ENCODE measurements at regions not wholly inside any gene's neighbourhood (a gene's known extent, or its start where the extent isn't known, plus 50 kb on each side); places are given as distances from the start of the nearest gene placed in this dataset.

DNA sequence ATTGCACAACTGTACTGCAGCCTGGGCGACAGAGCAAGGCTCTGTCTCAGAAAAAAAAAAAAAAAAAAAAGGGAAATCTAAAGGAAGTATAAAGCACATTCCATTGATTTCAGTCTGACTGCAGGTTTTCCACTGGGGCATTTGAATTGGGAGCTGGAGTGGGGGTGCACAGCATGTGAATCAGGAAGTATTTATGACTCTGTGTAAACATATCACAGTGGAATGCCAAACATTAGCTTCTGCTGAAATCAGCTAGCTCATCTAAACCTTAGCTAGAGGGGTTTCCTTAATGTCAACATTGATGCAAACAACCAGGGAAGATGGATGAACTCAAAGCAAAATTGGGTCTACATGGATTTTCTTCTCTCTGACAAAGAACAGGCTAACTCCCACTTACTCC is 641.0 kb upstream of the EEF2KMT start:
- no peak for ATAC-seq (ENCODE audit: insufficient number of reproducible peaks, low FRiP score, low read depth)
- no peaks in the 10 kb centered on the region for H3K4me1 ChIP-seq (ENCODE audit: control insufficient read depth in 1 of 2, low read depth in 2 of 2)
- H3K36me3 ChIP-seq = no peaks in the 10 kb centered on the region
- no peak overlapping the region for H3K27ac ChIP-seq
- TF ChIP-seq, protein P1, sequence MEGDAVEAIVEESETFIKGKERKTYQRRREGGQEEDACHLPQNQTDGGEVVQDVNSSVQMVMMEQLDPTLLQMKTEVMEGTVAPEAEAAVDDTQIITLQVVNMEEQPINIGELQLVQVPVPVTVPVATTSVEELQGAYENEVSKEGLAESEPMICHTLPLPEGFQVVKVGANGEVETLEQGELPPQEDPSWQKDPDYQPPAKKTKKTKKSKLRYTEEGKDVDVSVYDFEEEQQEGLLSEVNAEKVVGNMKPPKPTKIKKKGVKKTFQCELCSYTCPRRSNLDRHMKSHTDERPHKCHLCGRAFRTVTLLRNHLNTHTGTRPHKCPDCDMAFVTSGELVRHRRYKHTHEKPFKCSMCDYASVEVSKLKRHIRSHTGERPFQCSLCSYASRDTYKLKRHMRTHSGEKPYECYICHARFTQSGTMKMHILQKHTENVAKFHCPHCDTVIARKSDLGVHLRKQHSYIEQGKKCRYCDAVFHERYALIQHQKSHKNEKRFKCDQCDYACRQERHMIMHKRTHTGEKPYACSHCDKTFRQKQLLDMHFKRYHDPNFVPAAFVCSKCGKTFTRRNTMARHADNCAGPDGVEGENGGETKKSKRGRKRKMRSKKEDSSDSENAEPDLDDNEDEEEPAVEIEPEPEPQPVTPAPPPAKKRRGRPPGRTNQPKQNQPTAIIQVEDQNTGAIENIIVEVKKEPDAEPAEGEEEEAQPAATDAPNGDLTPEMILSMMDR (IDR thresholded peaks at IDR 0.05) = no peak
- H3K4me3 ChIP-seq = no peak overlapping the region
- no peaks in the 10 kb centered on the region for H3K27me3 ChIP-seq (replicated peaks; ENCODE audit: insufficient read depth)
- no peaks in the 10 kb centered on the region for H3K9me3 ChIP-seq
- no peak for DNase-seq (ENCODE audit: low spot score)

DNA sequence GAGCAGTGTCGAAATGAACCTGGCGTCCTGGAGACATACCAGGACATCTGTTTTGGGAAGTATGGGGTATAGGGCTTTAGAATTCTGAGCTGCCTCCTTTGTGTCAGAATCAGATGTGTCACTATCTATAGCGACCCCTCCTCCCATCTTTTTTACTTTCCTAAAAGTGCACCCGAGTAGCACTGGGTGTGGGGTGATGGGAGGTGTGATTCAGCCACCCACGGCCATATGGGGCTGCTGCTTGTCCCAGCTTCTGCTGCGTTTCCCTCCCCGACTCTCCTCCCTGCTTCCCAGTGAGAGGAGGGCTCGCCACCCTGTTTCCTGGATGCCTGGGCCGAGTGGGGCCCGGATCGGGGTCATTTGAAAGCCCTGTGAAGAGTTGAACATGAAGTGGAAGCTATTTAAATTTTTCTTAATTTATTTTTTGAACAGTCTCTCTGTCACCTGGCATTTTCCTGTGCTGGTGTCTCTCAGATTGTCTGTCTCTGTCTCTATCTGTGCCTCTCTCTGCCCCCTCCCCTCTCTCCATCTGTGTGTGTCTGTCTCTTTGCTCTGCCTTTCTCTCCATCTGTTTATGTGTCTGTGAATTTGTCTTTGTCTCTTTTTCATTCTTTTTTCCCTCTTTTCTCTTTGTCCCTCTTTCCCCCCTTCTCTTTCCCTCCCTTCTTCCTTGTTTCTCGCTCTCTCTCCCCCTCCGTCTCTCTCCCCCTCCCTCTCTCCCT is 638.8 kb upstream of the EEF2KMT start:
- no peak overlapping the region for H3K27ac ChIP-seq
- no peaks in the 10 kb centered on the region for H3K27me3 ChIP-seq (replicated peaks; ENCODE audit: insufficient read depth)
- H3K9me3 ChIP-seq = no peaks in the 10 kb centered on the region
- H3K36me3 ChIP-seq = no peaks in the 10 kb centered on the region
- DNase-seq (ENCODE audit: low spot score) = no peak
- H3K4me1 ChIP-seq (ENCODE audit: control insufficient read depth in 1 of 2, low read depth in 2 of 2) = no peaks in the 10 kb centered on the region
- TF ChIP-seq, protein P1 (IDR thresholded peaks at IDR 0.05) = no peak
- ATAC-seq (ENCODE audit: insufficient number of reproducible peaks, low FRiP score, low read depth) = no peak
- no peak overlapping the region for H3K4me3 ChIP-seq

DNA sequence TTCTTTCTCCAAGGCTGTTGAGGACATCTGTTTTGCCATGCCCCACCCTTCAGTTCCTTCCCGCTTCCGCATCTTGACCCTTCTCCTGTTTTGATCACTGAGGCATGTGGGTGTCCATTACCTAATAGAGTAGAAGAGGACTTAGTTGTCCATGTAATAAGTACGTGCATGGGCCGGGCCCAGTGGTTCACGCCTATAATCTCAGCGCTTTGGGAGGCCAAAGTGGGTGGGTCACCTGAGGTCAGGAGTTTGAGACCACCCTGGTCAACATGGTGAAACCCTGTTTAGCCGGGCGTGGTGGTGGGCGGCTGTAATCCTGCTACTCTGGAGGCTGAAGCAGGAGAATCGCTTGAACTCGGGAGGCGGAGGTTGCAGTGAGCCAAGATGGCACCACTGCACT is 637.8 kb upstream of the EEF2KMT start:
- ATAC-seq (ENCODE audit: insufficient number of reproducible peaks, low FRiP score, low read depth) (no peak), DNase-seq (ENCODE audit: low spot score) (no peak)
- TF ChIP-seq, protein P1 (IDR thresholded peaks at IDR 0.05) = no peak
- H3K9me3 ChIP-seq = no peaks in the 10 kb centered on the region
- no peak overlapping the region for H3K4me3 ChIP-seq
- no peaks in the 10 kb centered on the region for H3K36me3 ChIP-seq
- no peaks in the 10 kb centered on the region for H3K27me3 ChIP-seq (replicated peaks; ENCODE audit: insufficient read depth)
- no peak overlapping the region for H3K27ac ChIP-seq
- H3K4me1 ChIP-seq (ENCODE audit: control insufficient read depth in 1 of 2, low read depth in 2 of 2) = no peaks in the 10 kb centered on the region

- Histone ChIP-seq H3K36me3 (no peaks in the 10 kb centered on the region), H3K27ac (no peak overlapping the region), H3K27me3 (replicated peaks; ENCODE audit: insufficient read depth) (no peaks in the 10 kb centered on the region), H3K4me3 (no peak overlapping the region), H3K9me3 (no peaks in the 10 kb centered on the region), H3K4me1 (ENCODE audit: control insufficient read depth in 1 of 2, low read depth in 2 of 2) (no peaks in the 10 kb centered on the region)
- no peak for DNase-seq (ENCODE audit: low spot score)
- TF ChIP-seq, protein P1 (IDR thresholded peaks at IDR 0.05) = no peak
- no peak for ATAC-seq (ENCODE audit: insufficient number of reproducible peaks, low FRiP score, low read depth)
These were observed 633.2 kb upstream of the EEF2KMT start for GRCh38 chr16:5730783-5731182.

GRCh38 chr16:5722116-5722619 is 624.6 kb upstream of the EEF2KMT start:
- Histone ChIP-seq H3K27me3 (replicated peaks; ENCODE audit: insufficient read depth) (no peaks in the 10 kb centered on the region), H3K36me3 (no peaks in the 10 kb centered on the region), H3K4me3 (no peak overlapping the region), H3K9me3 (no peaks in the 10 kb centered on the region), H3K27ac (no peak overlapping the region), H3K4me1 (ENCODE audit: control insufficient read depth in 1 of 2, low read depth in 2 of 2) (no peaks in the 10 kb centered on the region)
- DNase-seq (ENCODE audit: low spot score) (no peak), ATAC-seq (ENCODE audit: insufficient number of reproducible peaks, low FRiP score, low read depth) (no peak)
- TF ChIP-seq, protein P1 (IDR thresholded peaks at IDR 0.05) = no peak

Measured in thoracic aorta (tissue), 2 donors.